Endodermal cell (in vitro differentiated cells): ENCODE measurements at regions not wholly inside any gene's neighbourhood (a gene's known extent, or its start where the extent isn't known, plus 50 kb on each side); places are given as distances from the start of the nearest gene placed in this dataset.

ENCODE experiments used
- DNase-seq: peaks from one replicate; pipeline ENCODE4 v3.0.0-alpha.2; 2017
- H3K27ac ChIP-seq: 2 replicates; pipeline ENCODE4 v1.5.1; 2013; ENCODE audit warnings: mild to moderate bottlenecking, low read depth, low read length, moderate library complexity
- H3K27me3 ChIP-seq: 2 replicates; pipeline ENCODE4 v1.6.1; 2013; ENCODE audit warnings: mild to moderate bottlenecking, low read length, moderate library complexity; ENCODE audit not compliant: insufficient read depth, control insufficient read depth, poor library complexity, severe bottlenecking
- H3K36me3 ChIP-seq: 2 replicates; pipeline ENCODE4 v1.7.0; 2013; ENCODE audit warnings: mild to moderate bottlenecking, low read length, moderate library complexity; ENCODE audit not compliant: control insufficient read depth, insufficient read depth
- H3K4me1 ChIP-seq: one replicate; pipeline ENCODE4 v1.7.0; 2013; ENCODE audit warnings: low read length; ENCODE audit not compliant: control insufficient read depth, insufficient read depth
- H3K4me3 ChIP-seq: 2 replicates; pipeline ENCODE4 v1.5.1; 2013; ENCODE audit warnings: mild to moderate bottlenecking, low read length, moderate library complexity
- H3K9ac ChIP-seq: 2 replicates; pipeline ENCODE4 v1.6.1; 2013; ENCODE audit warnings: mild to moderate bottlenecking, low read length, moderate library complexity; ENCODE audit not compliant: poor library complexity, severe bottlenecking; ENCODE audit errors: extremely low read depth
- H3K9me3 ChIP-seq: 2 replicates; pipeline ENCODE4 v1.6.1; 2013; ENCODE audit warnings: mild to moderate bottlenecking, low read length, moderate library complexity; ENCODE audit not compliant: control insufficient read depth
- H3K27ac Mint-ChIP-seq: 2 replicates; pipeline ENCODE4 v1.8.0; 2020; ENCODE audit warnings: mixed read lengths
- H3K27me3 Mint-ChIP-seq: 2 replicates; pipeline ENCODE4 v1.8.0; 2021; ENCODE audit warnings: mild to moderate bottlenecking, mixed read lengths; ENCODE audit not compliant: insufficient read depth
- H3K36me3 Mint-ChIP-seq: 2 replicates; pipeline ENCODE4 v1.8.0; 2020; ENCODE audit warnings: low read depth, mixed read lengths
- H3K4me1 Mint-ChIP-seq: 2 replicates; pipeline ENCODE4 v1.8.0; 2020; ENCODE audit warnings: mixed read lengths
- H3K4me3 Mint-ChIP-seq: 2 replicates; pipeline ENCODE4 v1.8.0; 2020; ENCODE audit warnings: mild to moderate bottlenecking, moderate library complexity, mixed read lengths
- H3K9me3 Mint-ChIP-seq: 2 replicates; pipeline ENCODE4 v1.8.0; 2020; ENCODE audit warnings: mild to moderate bottlenecking, mixed read lengths
- CTCF ChIP-seq: fragments of 200-600 bp; sonication (generic); conservative IDR thresholded peaks from 2 replicates; pipeline ENCODE4 v1.5.0; 2021; ENCODE audit warnings: antibody characterized with exemption, mild to moderate bottlenecking
- WGBS, 2 experiments: methylation state at CpG; one replicate each; pipeline versions ENCODE4 v1.1.5 to v1.1.7; 2013; ENCODE audit warnings: missing lambda C conversion rate in 2 of 2, mixed read lengths in 1 of 2; ENCODE audit not compliant: insufficient coverage in 1 of 2, insufficient read length in 1 of 2; 5-methylcytosine and 5-hydroxymethylcytosine counted together

- Histone ChIP-seq H3K27ac (no peak overlapping the region), H3K4me3 (no peak overlapping the region), H3K27me3 (no peaks in the 10 kb centered on the region), H3K9ac (no peak overlapping the region), H3K4me1 (no peaks in the 10 kb centered on the region), H3K36me3 (no peaks in the 10 kb centered on the region), H3K9me3 (peaks cover 54% of the 10 kb centered on the region)
- Mint-ChIP-seq H3K36me3 (peaks cover 47% of the 10 kb centered on the region), H3K27ac (no peak overlapping the region), H3K4me3 (no peak overlapping the region), H3K4me1 (no peaks in the 10 kb centered on the region), H3K9me3 (peaks cover 68% of the 10 kb centered on the region), H3K27me3 (no peaks in the 10 kb centered on the region)
- TF ChIP-seq CTCF, result no peak
- no peak for DNase-seq
These were observed 1070.3 kb downstream of the JRKL start for GRCh38 chr11:97460091-97460490.

DNA sequence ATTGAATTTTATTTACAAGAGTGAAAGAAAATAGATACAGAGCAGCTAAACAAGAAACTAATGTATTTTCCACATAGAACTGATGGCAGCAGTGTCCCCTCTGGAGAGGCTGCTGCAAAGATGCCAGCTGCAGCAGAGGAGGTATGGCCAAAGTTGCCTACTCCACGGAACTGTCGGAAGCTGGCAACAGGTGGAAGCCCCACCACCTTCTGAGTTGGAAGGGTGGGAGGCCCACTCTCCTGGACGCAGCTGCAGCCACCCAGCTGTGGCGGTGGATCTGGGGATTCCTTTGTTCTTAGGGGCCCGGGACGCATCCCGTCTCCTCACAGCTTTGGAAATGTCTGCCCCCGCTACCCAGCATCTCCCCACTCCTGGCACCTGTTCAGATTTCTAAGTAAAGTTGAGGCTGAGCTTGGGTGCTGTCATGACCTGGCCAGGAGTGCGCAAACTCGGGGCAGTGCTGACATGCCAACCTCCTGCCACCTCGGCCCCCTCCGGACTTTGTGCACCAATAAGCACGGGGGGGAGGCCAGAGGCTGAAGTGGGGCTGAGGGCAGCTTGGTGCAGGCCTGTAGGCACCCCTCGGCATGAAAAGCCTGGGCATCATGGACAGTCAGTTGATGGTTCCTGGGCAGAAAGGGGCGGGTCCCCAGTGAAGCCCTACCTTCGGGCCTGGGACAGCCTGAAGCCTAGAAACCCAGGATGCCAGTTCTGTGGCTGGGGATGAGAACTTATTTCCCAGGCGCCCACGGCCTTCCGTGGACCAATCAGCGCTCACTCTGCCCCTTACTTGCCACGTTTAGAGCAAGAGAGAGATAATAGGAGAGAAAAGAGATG is 1071.4 kb downstream of the JRKL start:
- Mint-ChIP-seq H3K27me3 (no peaks in the 10 kb centered on the region), H3K27ac (no peak overlapping the region), H3K36me3 (peaks cover 44% of the 10 kb centered on the region), H3K9me3 (peaks cover 71% of the 10 kb centered on the region), H3K4me1 (no peaks in the 10 kb centered on the region), H3K4me3 (no peak overlapping the region)
- DNase-seq, result no peak
- no peaks in the 10 kb centered on the region for H3K27me3 ChIP-seq
- no peaks in the 10 kb centered on the region for H3K36me3 ChIP-seq
- H3K9ac ChIP-seq, result no peak overlapping the region
- H3K9me3 ChIP-seq, result peaks cover 58% of the 10 kb centered on the region
- H3K4me1 ChIP-seq, result no peaks in the 10 kb centered on the region
- no peak for TF ChIP-seq CTCF
- no peak overlapping the region for H3K27ac ChIP-seq
- no peak overlapping the region for H3K4me3 ChIP-seq
- WGBS, 2 experiments, result 96 to 97% methylated on average over 12 to 21 of the region's 21 CpGs

DNA sequence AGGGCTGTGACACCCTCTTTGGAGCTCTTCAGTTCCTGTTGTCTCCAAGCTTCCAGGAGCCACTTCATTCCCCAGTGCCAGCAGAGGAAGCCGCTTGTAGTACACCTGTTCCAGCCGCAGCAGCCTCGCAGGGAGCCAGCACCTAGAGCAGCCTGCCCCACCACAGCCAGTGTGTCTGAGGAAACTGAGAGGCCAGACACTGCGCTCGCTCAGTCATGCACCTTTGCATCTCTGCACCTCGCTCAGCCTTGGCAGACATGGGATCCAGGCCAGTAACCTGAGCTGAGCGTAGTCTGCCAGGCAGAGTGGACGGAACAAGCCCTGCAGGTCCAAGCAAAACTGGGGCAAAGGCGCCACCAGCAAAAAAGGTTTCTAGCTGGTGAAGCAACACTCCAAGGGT is 1072.1 kb downstream of the JRKL start:
- Mint-ChIP-seq H3K4me1 (no peaks in the 10 kb centered on the region), H3K27ac (no peak overlapping the region), H3K36me3 (peaks cover 48% of the 10 kb centered on the region), H3K4me3 (no peak overlapping the region), H3K27me3 (no peaks in the 10 kb centered on the region), H3K9me3 (peaks cover 75% of the 10 kb centered on the region)
- Histone ChIP-seq H3K4me3 (no peak overlapping the region), H3K4me1 (no peaks in the 10 kb centered on the region), H3K9me3 (peaks cover 65% of the 10 kb centered on the region), H3K9ac (no peak overlapping the region), H3K27me3 (no peaks in the 10 kb centered on the region), H3K36me3 (no peaks in the 10 kb centered on the region), H3K27ac (no peak overlapping the region)
- 96 to 98% methylated on average over 6 to 9 of the region's 9 CpGs for WGBS, 2 experiments
- DNase-seq, result no peak
- TF ChIP-seq CTCF, result no peak
